Stomach (tissue), 8 donors: ENCODE measurements at regions not wholly inside any gene's neighbourhood (a gene's known extent, or its start where the extent isn't known, plus 50 kb on each side); places are given as distances from the start of the nearest gene placed in this dataset.

Experiments used
- DNase-seq, 2 donors: peaks; one replicate each; pipeline versions ENCODE4 v3.0.0 to v3.0.0-alpha.2; 2013 to 2019
- H3K27ac ChIP-seq, 5 donors: fragments of 200-600 bp in 4 of 5; sonication (generic) in 4 of 5; one replicate each; pipeline ENCODE4 v1.5.1; 2013 to 2019; ENCODE audit warnings: mild to moderate bottlenecking in 1 of 5, moderate library complexity in 1 of 5
- H3K27me3 ChIP-seq, 3 donors: fragments of 200-600 bp; sonication (generic); one replicate each; pipeline ENCODE4 v1.5.1; 2017 to 2019; ENCODE audit warnings: mixed run types in 1 of 3
- H3K36me3 ChIP-seq, 4 donors: fragments of 200-600 bp; sonication (generic); 1 replicate in 3 of 4; 2 replicates in 1 of 4; pipeline ENCODE4 v1.5.1; 2016 to 2019
- H3K4me1 ChIP-seq, 4 donors: fragments of 200-600 bp; sonication (generic); one replicate each; pipeline ENCODE4 v1.5.1; 2016 to 2019
- H3K4me3 ChIP-seq, 4 donors: fragments of 200-600 bp; sonication (generic) in 3 of 4; one replicate each; pipeline ENCODE4 v1.5.1; 2016 to 2019; ENCODE audit warnings: mild to moderate bottlenecking in 1 of 4
- H3K9me3 ChIP-seq, 4 donors: fragments of 200-600 bp; sonication (generic); one replicate each; pipeline ENCODE4 v1.5.1; 2016 to 2019
- EP300 ChIP-seq: sonication (generic); formaldehyde crosslinking; IDR thresholded peaks from one replicate; pipeline ENCODE4 v1.6.1; 2017; ENCODE audit warnings: antibody characterized with exemption
- POLR2A ChIP-seq, 4 donors: fragments of 450-650 bp; IDR thresholded peaks; one replicate each; pipeline ENCODE4 v1.6.1; 2016; ENCODE audit warnings: antibody characterized with exemption in 4 of 4, control low read depth in 2 of 4, mild to moderate bottlenecking in 1 of 4, moderate library complexity in 1 of 4
- POLR2AphosphoS5 ChIP-seq, 3 donors: sonication (generic); formaldehyde crosslinking; IDR thresholded peaks; one replicate each; pipeline ENCODE4 v1.6.1; 2016; ENCODE audit warnings: antibody characterized with exemption in 3 of 3
- WGBS, 5 donors: extraction: QIAGEN DNeasy Blood & Tissue Kit in 3 of 5; methylation state at CpG; one replicate each; pipeline versions ENCODE4 v1.1.5 to v1.1.7; 2013 to 2018; 5-methylcytosine and 5-hydroxymethylcytosine counted together
- intact Hi-C: fragments of 100-400 bp; cut with DNase I; formaldehyde crosslinking; loops from one replicate; pipeline ENCODE4 v1.15.1; 2023; ENCODE audit warnings: low total_unique reads
- TF ChIP-seq, protein P1 (sequence below), 7 experiments: fragments of 450-650 bp in 4 of 7; fragments of 200-600 bp in 3 of 7; sonication (generic) in 3 of 7; IDR thresholded peaks; one replicate each; pipeline ENCODE4 v1.5.1; 2016 to 2019; ENCODE audit warnings: antibody characterized with exemption in 7 of 7, control low read depth in 2 of 7, mild to moderate bottlenecking in 1 of 7
- donor health status: healthy with polysubstance abuse.
- donor health status: Bipolar disorder and iron deficiency.
- donor health status: healthy.

DNA sequence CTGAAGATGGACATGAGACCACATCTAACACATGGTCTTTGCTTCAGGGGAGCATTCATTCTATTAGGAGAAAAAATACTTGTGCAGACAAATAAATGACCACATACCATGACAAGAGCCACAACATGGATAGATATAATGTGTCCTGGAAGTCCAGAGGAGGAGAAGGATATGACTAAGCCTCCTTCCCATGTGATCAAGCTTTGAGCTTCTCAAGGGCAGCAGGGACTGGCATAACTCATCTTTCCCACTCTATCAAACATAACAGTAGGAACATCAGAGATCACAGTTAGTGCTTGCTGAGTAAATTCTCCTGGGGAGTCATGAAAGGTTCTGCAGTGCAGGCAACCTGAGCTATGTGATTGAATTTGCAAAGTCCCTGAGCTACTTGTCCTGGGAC, 86.0 kb upstream of the LPP start:
- no peak for DNase-seq
- Histone ChIP-seq H3K27me3 (no peaks in the 10 kb centered on the region), H3K4me3 (no peak overlapping the region), H3K27ac (no peak overlapping the region), H3K36me3 (no peaks in the 10 kb centered on the region), H3K9me3 (no peaks in the 10 kb centered on the region), H3K4me1 (peaks cover 0 to 31% (median 19%) of the 10 kb centered on the region in 4 donors)
- intact Hi-C loops, result no loop called here
- TF ChIP-seq EP300, result no peak
- no peak for TF ChIP-seq POLR2AphosphoS5 (IDR thresholded peaks at IDR 0.05)
- TF ChIP-seq, protein P1, sequence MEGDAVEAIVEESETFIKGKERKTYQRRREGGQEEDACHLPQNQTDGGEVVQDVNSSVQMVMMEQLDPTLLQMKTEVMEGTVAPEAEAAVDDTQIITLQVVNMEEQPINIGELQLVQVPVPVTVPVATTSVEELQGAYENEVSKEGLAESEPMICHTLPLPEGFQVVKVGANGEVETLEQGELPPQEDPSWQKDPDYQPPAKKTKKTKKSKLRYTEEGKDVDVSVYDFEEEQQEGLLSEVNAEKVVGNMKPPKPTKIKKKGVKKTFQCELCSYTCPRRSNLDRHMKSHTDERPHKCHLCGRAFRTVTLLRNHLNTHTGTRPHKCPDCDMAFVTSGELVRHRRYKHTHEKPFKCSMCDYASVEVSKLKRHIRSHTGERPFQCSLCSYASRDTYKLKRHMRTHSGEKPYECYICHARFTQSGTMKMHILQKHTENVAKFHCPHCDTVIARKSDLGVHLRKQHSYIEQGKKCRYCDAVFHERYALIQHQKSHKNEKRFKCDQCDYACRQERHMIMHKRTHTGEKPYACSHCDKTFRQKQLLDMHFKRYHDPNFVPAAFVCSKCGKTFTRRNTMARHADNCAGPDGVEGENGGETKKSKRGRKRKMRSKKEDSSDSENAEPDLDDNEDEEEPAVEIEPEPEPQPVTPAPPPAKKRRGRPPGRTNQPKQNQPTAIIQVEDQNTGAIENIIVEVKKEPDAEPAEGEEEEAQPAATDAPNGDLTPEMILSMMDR (IDR thresholded peaks at IDR 0.05), result no peak
- TF ChIP-seq POLR2A (IDR thresholded peaks at IDR 0.05), result no peak

DNA sequence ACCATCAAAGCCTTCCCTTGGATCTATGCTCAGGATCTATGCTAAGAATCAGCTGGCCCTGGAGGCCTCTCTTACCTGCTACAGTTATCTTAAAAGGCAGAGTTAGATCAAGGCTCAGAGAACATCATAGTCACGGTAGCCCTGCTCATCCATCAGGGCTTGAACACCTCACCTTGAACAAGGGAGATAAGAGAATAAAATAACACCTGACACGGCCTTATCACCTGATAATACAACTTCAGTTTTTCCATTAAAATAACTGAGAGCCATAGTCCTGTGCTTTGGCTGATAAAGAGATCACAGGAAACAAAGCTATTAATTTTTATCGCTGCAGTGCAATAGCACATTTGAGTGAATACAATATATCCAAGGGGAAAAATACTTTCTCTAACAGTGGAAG, 85.6 kb upstream of the LPP start:
- intact Hi-C loops, result no loop called here
- Histone ChIP-seq H3K27ac (no peak overlapping the region), H3K27me3 (no peaks in the 10 kb centered on the region), H3K4me3 (no peak overlapping the region), H3K4me1 (peaks cover 0 to 31% (median 19%) of the 10 kb centered on the region in 4 donors), H3K36me3 (no peaks in the 10 kb centered on the region), H3K9me3 (no peaks in the 10 kb centered on the region)
- DNase-seq, result no peak
- 54 to 74% (median 65%) methylated on average over 3 of the region's 3 CpGs for WGBS, 5 donors
- TF ChIP-seq POLR2AphosphoS5 (IDR thresholded peaks at IDR 0.05) (no peak), POLR2A (IDR thresholded peaks at IDR 0.05) (no peak), EP300 (no peak)
- TF ChIP-seq, protein P1 (IDR thresholded peaks at IDR 0.05), result no peak

DNA sequence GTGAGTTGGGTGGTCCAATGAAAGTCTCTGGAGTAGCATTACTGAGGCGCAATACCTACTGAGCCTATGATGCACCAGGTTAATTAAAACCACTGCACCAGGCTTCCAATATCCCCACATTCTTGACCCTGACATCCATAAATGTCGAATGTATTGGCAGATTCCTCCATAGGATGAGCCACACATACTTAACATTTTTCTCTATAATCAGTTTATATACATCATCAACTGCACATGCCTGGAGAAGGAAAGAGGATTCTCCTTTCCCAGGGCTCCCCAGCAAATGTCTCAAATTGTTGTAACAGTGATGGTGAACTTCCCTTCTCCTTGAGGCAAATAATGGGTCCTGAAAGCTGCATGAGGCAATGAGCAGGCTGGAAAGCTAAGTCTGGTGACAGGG, 82.3 kb upstream of the LPP start:
- 85 to 89% (median 86%) methylated on average over 2 of the region's 2 CpGs for WGBS, 5 donors
- no peaks in the 10 kb centered on the region for H3K27me3 ChIP-seq
- H3K4me1 ChIP-seq, result peaks cover 5 to 10% (median 8%) of the 10 kb centered on the region in 4 donors
- H3K9me3 ChIP-seq, result no peaks in the 10 kb centered on the region
- H3K27ac ChIP-seq, result no peak overlapping the region
- no peak for DNase-seq
- TF ChIP-seq, protein P1 (IDR thresholded peaks at IDR 0.05), result no peak
- TF ChIP-seq POLR2AphosphoS5 (IDR thresholded peaks at IDR 0.05) (no peak), POLR2A (IDR thresholded peaks at IDR 0.05) (no peak), EP300 (no peak)
- H3K4me3 ChIP-seq, result no peak overlapping the region
- intact Hi-C loops, result no loop called here
- H3K36me3 ChIP-seq, result no peaks in the 10 kb centered on the region

DNA sequence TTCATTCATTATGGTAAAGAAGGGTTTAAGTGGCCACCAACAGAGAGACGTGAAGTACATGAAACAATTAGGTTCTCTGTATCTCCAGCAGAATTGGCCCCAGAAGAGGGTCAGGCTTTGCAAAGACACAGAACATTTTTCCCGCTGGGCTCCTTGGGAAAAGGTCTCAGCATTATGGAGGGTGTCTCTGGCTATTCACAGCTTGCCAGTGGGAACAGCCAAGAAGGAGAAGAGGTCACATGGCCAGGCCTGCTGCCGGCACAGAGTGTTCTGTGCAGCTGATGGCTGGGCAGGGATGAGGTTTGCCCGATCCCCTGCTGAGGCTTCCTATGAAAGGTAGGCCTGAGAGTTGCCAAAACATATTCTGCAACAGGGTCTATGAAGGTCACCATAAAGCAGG, 77.8 kb upstream of the LPP start:
- TF ChIP-seq POLR2A (IDR thresholded peaks at IDR 0.05) (no peak), POLR2AphosphoS5 (IDR thresholded peaks at IDR 0.05) (peak; percentile 17 to 34 (median 27)), EP300 (peak; percentile 88)
- TF ChIP-seq, protein P1 (IDR thresholded peaks at IDR 0.05), result no peak
- intact Hi-C loops, result no loop called here
- DNase-seq, result no peak

More for the DNA sequence above, 77.8 kb upstream of the LPP start:
- Histone ChIP-seq H3K27ac (peak overlapping the region in 4 of 5 donors; percentile 17 to 70 (median 36)), H3K36me3 (no peaks in the 10 kb centered on the region), H3K27me3 (no peaks in the 10 kb centered on the region), H3K4me1 (peaks cover 0 to 6% (median 3%) of the 10 kb centered on the region in 4 donors), H3K4me3 (no peak overlapping the region), H3K9me3 (no peaks in the 10 kb centered on the region)
- 80 to 89% (median 85%) methylated on average over 4 of the region's 4 CpGs for WGBS, 5 donors
